NCI-H2227 (cell line): ENCODE measurements at regions not wholly inside any gene's neighbourhood (a gene's known extent, or its start where the extent isn't known, plus 50 kb on each side); places are given as distances from the start of the nearest gene placed in this dataset.
"Not testable (repeated sequence)": the region's sequence is repeated elsewhere in the genome, so short reads cannot be mapped to it uniquely, and the experiment has no call there.

Source experiments
- DNase-seq: peaks from one replicate; lab custom pipeline; 2025; ENCODE audit not compliant: unreplicated experiment; lab: John Stamatoyannopoulos, UW

- DNase-seq = no peak
Measured at GRCh38 chr1:228891272-228892034, 156.2 kb downstream of the RHOU start.

GRCh38 chr1:228892200-228892599 is 156.9 kb downstream of the RHOU start:
- DNase-seq = not testable (repeated sequence)

- DNase-seq = no peak
Measured at GRCh38 chr1:228894442-228894989, 159.2 kb downstream of the RHOU start.

GRCh38 chr1:228897901-228898300 is 162.6 kb downstream of the RHOU start:
- no peak for DNase-seq

- DNase-seq = no peak
Measured at GRCh38 chr1:228898582-228898992, 163.3 kb downstream of the RHOU start.

GRCh38 chr1:228899421-228899956 is 164.2 kb downstream of the RHOU start:
- DNase-seq = no peak

GRCh38 chr1:228900099-228900885 is 165.0 kb downstream of the RHOU start:
- DNase-seq = peak; percentile 84

GRCh38 chr1:228900886-228901392 is 165.7 kb downstream of the RHOU start:
- DNase-seq = no peak

GRCh38 chr1:228901936-228902681 is 166.8 kb downstream of the RHOU start:
- no peak for DNase-seq

GRCh38 chr1:228902781-228903433 is 167.6 kb downstream of the RHOU start:
- DNase-seq = no peak

GRCh38 chr1:228903434-228904071 is 168.3 kb downstream of the RHOU start:
- DNase-seq = no peak

- no peak for DNase-seq
Measured at GRCh38 chr1:228904222-228904621, 168.9 kb downstream of the RHOU start.

- DNase-seq = no peak
Measured at GRCh38 chr1:228905701-228906101, 170.4 kb downstream of the RHOU start.

- no peak for DNase-seq
Measured at GRCh38 chr1:228906223-228906860, 171.1 kb downstream of the RHOU start.

- peak; percentile 41 for DNase-seq
Measured at GRCh38 chr1:228911225-228912210, 176.2 kb downstream of the RHOU start.

- peak; percentile 30 for DNase-seq
Measured at GRCh38 chr1:228913626-228914414, 178.5 kb downstream of the RHOU start.

GRCh38 chr1:228914700-228915099 is 179.4 kb downstream of the RHOU start:
- DNase-seq = no peak
